OCI-LY7 (cell line): ENCODE measurements at regions not wholly inside any gene's neighbourhood (a gene's known extent, or its start where the extent isn't known, plus 50 kb on each side); places are given as distances from the start of the nearest gene placed in this dataset.

ENCODE experiments used
- BruUV-seq: library from RNA; stranded (reverse); fragments of 400-500 nt; replicated peaks from 2 replicates; lab custom pipeline; 2021; lab: Mats Ljungman, UMichigan
- CTCF ChIA-PET: fragments of 300-600 bp; sonication (Branson Sonifier 250); formaldehyde crosslinking; loops from one replicate; lab custom pipeline; 2022; ENCODE audit warnings: antibody characterized with exemption; ENCODE audit not compliant: unreplicated experiment; lab: Charles Lee
- POLR2A ChIA-PET: fragments of 300-600 bp; sonication (Branson Sonifier 250); formaldehyde crosslinking; loops from one replicate; lab custom pipeline; 2022; ENCODE audit warnings: antibody characterized with exemption; lab: Charles Lee
- DNase-seq: peaks from one replicate; pipeline ENCODE4 v3.0.0-alpha.2; 2015; ENCODE audit warnings: low spot score
- H2AFZ ChIP-seq: fragments of 200-600 bp; sonication (generic), shearing (Covaris generic); 2 replicates; pipeline ENCODE4 v1.6.1; 2014; ENCODE audit warnings: mild to moderate bottlenecking, antibody characterized with exemption, low read length, moderate library complexity
- H3K27ac ChIP-seq: fragments of 200-600 bp; sonication (generic); 2 replicates; pipeline ENCODE4 v1.5.1; 2014; ENCODE audit warnings: mixed run types, low read depth, mild to moderate bottlenecking, moderate library complexity, low read length, inconsistent platforms; ENCODE audit not compliant: poor library complexity, severe bottlenecking
- H3K36me3 ChIP-seq: fragments of 200-600 bp; sonication (generic); 2 replicates; pipeline ENCODE4 v1.6.1; 2014; ENCODE audit warnings: mild to moderate bottlenecking, antibody characterized with exemption, low read length, moderate library complexity, mixed read lengths; ENCODE audit not compliant: insufficient read depth
- H3K4me1 ChIP-seq: fragments of 200-600 bp; sonication (generic); 2 replicates; pipeline ENCODE4 v1.5.1; 2014; ENCODE audit warnings: mild to moderate bottlenecking, low read length; ENCODE audit not compliant: insufficient read depth, poor library complexity, severe bottlenecking
- H3K4me2 ChIP-seq: fragments of 200-600 bp; sonication (generic); 2 replicates; pipeline ENCODE4 v1.6.1; 2014; ENCODE audit warnings: mild to moderate bottlenecking, low read length
- H3K4me3 ChIP-seq: fragments of 200-600 bp; sonication (generic); 2 replicates; pipeline ENCODE4 v1.5.1; 2014; ENCODE audit warnings: mild to moderate bottlenecking, low read depth, low read length; ENCODE audit not compliant: poor library complexity, severe bottlenecking
- H3K79me2 ChIP-seq: fragments of 200-600 bp; sonication (generic); 2 replicates; pipeline ENCODE4 v1.6.1; 2016; ENCODE audit warnings: low read depth, mild to moderate bottlenecking, low read length, moderate library complexity, mixed read lengths; ENCODE audit not compliant: insufficient read depth
- H3K9me2 ChIP-seq: fragments of 200-600 bp; sonication (generic); 2 replicates; pipeline ENCODE4 v1.6.1; 2016; ENCODE audit warnings: mild to moderate bottlenecking, low read length, mixed read lengths; ENCODE audit not compliant: insufficient read depth
- H3K9me3 ChIP-seq: fragments of 200-600 bp; sonication (generic); 2 replicates; pipeline ENCODE4 v1.6.1; 2014; ENCODE audit warnings: mild to moderate bottlenecking, mixed run types, low read length, mixed read lengths
- H4K20me1 ChIP-seq: fragments of 200-600 bp; sonication (generic); 2 replicates; pipeline ENCODE4 v1.6.1; 2014; ENCODE audit warnings: mild to moderate bottlenecking, antibody characterized with exemption, low read length, moderate library complexity, mixed read lengths; ENCODE audit not compliant: insufficient read depth
- EZH2phosphoT487 ChIP-seq: fragments of 200-600 bp; sonication (generic); IDR thresholded peaks from 2 replicates; pipeline ENCODE4 v1.6.1; 2018; ENCODE audit warnings: low read depth, borderline replicate concordance, mild to moderate bottlenecking, mixed run types, antibody characterized with exemption, low read length, moderate library complexity, mixed read lengths
- intact Hi-C: fragments of 100-400 bp; cut with micrococcal nuclease; formaldehyde crosslinking; loops from one replicate; pipeline ENCODE4 v1.10.0; 2022; ENCODE audit not compliant: unreplicated experiment
- TF ChIP-seq, protein P1 (sequence below): fragments of 200-600 bp; sonication (generic); conservative IDR thresholded peaks from 2 replicates; pipeline ENCODE4 v1.5.1; 2014; ENCODE audit warnings: mild to moderate bottlenecking, antibody characterized with exemption, low read length, moderate library complexity, mixed read lengths

DNA sequence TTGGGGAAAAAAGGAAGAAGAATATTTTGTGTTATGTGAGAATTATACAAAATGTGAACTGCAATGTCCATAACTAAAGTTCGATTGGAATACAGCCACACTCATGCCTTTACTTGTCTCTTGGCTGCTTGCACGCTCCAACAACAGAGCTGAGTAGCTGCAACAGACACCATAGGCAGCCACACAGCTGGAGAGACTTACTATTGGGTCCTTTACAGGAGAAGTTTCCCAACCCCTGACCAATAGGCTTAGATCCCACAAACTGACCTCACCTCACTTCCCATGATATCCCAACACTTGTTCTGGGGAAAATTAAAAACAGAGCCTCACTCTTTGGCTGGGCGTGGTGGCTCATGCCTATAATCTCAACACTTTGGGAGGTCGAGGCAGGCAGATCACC, 213.8 kb downstream of the SH3BP4 start:
- no peaks in the 10 kb centered on the region for H3K4me1 ChIP-seq
- no peaks in the 10 kb centered on the region for H3K9me2 ChIP-seq
- ChIA-PET POLR2A (no interaction called here), CTCF (no interaction called here)
- H3K4me3 ChIP-seq: no peak overlapping the region
- no peaks in the 10 kb centered on the region for H3K9me3 ChIP-seq
- TF ChIP-seq, protein P1, sequence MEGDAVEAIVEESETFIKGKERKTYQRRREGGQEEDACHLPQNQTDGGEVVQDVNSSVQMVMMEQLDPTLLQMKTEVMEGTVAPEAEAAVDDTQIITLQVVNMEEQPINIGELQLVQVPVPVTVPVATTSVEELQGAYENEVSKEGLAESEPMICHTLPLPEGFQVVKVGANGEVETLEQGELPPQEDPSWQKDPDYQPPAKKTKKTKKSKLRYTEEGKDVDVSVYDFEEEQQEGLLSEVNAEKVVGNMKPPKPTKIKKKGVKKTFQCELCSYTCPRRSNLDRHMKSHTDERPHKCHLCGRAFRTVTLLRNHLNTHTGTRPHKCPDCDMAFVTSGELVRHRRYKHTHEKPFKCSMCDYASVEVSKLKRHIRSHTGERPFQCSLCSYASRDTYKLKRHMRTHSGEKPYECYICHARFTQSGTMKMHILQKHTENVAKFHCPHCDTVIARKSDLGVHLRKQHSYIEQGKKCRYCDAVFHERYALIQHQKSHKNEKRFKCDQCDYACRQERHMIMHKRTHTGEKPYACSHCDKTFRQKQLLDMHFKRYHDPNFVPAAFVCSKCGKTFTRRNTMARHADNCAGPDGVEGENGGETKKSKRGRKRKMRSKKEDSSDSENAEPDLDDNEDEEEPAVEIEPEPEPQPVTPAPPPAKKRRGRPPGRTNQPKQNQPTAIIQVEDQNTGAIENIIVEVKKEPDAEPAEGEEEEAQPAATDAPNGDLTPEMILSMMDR: no peak
- no peak for TF ChIP-seq EZH2phosphoT487
- no peaks in the 10 kb centered on the region for H3K36me3 ChIP-seq
- H3K27ac ChIP-seq: no peak overlapping the region
- intact Hi-C loops: no loop called here
- BruUV-seq: no TSS peak
- H3K4me2 ChIP-seq: no peak overlapping the region
- no peak for DNase-seq
- no peaks in the 10 kb centered on the region for H4K20me1 ChIP-seq
- no peaks in the 10 kb centered on the region for H3K79me2 ChIP-seq
- H2AFZ ChIP-seq: no peak overlapping the region

DNA sequence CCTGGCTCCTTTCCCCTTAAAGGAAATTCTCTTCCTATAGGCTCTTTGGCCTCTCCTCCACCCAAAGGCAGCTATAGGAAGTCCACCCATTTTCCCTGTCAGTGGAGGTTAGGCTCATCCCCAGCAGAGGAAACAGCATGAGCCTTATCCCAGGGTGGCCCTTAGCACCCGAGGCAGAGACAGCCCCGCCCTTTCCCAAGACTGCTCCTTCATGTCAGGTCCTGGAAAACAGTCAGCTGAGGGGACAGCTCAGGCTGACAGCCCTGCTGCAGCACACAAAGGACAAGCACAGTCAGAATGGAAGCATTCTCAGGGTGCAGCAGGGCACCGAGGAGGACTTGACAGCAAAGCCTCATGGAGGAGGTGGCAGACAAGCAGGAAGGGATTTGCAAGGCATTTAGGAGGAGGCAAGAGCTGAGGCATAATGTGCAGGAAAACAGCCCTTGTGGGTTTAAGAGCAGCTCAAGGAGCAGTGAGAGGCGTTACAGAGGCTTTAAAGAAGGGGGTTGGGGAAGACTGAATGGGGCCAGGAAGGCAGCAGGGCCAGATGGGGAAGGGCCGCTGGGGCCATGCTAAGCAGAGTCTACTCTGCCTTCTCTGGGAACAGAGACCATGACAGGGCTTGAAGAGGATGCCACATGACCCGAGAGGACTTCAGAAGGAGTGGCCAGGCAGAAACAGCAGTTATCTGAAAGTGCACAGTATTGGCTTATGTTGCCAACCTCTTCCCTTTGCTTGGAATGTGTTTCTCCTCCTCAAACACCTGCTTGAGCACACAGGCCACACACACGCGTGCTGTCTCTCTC, 216.6 kb downstream of the SH3BP4 start:
- intact Hi-C loops: no loop called here
- Histone ChIP-seq H3K79me2 (no peaks in the 10 kb centered on the region), H3K27ac (no peak overlapping the region), H4K20me1 (no peaks in the 10 kb centered on the region), H3K4me3 (no peak overlapping the region), H3K36me3 (no peaks in the 10 kb centered on the region), H2AFZ (no peak overlapping the region), H3K9me2 (no peaks in the 10 kb centered on the region), H3K9me3 (no peaks in the 10 kb centered on the region), H3K4me1 (no peaks in the 10 kb centered on the region), H3K4me2 (no peak overlapping the region)
- BruUV-seq: no TSS peak
- TF ChIP-seq, protein P1: no peak
- TF ChIP-seq EZH2phosphoT487: no peak
- POLR2A ChIA-PET: no interaction called here
- CTCF ChIA-PET: no interaction called here
- no peak for DNase-seq

DNA sequence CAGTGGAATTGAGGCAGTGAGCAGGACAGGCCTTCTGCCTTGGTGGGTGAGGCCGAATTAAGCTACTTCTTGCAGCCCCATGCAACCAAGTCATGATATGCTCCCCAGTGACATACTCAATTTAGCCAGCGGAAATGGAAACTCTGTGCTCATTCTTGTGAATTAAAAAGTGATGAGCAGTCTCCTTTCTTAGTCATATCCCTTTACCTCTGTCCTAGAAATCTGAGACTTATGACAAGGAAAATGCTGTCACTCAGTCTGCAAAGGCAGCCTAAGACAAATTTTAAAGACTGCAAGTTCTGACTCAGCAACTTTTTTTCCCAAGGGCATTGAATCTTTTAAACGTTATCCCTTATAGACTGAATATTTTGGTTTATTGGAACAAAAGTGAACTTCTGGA, 218.2 kb downstream of the SH3BP4 start:
- no peak for TF ChIP-seq EZH2phosphoT487
- TF ChIP-seq, protein P1: no peak
- Histone ChIP-seq H3K27ac (no peak overlapping the region), H3K9me2 (no peaks in the 10 kb centered on the region), H3K36me3 (no peaks in the 10 kb centered on the region), H3K4me1 (no peaks in the 10 kb centered on the region), H3K79me2 (no peaks in the 10 kb centered on the region), H4K20me1 (no peaks in the 10 kb centered on the region), H3K4me2 (no peak overlapping the region), H3K4me3 (no peak overlapping the region), H2AFZ (no peak overlapping the region), H3K9me3 (no peaks in the 10 kb centered on the region)
- no peak for DNase-seq
- intact Hi-C loops: no loop called here
- POLR2A ChIA-PET: no interaction called here
- no TSS peak for BruUV-seq
- CTCF ChIA-PET: no interaction called here
